ENCODE measurements at regions not wholly inside any gene's neighbourhood (a gene's known extent, or its start where the extent isn't known, plus 50 kb on each side); places are given as distances from the start of the nearest gene placed in this dataset.

DNA sequence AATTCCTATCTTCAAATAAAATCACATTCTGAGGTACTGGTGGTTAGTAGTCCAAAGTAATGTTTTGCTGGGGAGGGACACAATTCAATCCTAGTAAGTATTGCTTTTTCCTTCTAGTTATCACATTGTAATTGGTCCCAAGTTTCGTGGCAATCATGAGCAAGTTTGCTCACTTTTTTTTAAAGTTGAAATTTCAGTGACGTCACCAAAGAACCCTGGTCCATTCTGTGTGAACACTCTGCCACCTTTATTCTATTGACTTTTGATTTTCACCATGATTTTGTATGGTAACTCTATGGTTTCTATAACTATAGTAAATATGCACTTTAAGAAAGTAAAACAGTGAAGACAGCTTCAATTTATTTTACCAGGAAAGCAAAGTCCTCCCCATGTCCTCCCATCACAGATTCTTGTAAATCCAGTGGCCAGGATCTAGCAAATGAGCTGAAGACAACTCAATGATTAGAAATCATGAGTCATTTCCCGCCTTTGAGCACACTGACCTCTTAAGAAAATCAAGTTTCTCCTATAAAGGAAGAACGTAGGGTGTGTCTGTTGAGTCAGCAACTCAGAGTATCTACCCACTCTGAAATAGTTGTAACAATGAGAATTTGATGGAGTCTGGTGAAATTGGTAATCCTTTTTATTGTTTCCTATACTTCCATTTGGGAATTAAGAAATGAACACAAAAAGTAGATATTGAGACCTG, 1306.6 kb upstream of the PABPC4L start:
- TF ChIP-seq, protein P1, sequence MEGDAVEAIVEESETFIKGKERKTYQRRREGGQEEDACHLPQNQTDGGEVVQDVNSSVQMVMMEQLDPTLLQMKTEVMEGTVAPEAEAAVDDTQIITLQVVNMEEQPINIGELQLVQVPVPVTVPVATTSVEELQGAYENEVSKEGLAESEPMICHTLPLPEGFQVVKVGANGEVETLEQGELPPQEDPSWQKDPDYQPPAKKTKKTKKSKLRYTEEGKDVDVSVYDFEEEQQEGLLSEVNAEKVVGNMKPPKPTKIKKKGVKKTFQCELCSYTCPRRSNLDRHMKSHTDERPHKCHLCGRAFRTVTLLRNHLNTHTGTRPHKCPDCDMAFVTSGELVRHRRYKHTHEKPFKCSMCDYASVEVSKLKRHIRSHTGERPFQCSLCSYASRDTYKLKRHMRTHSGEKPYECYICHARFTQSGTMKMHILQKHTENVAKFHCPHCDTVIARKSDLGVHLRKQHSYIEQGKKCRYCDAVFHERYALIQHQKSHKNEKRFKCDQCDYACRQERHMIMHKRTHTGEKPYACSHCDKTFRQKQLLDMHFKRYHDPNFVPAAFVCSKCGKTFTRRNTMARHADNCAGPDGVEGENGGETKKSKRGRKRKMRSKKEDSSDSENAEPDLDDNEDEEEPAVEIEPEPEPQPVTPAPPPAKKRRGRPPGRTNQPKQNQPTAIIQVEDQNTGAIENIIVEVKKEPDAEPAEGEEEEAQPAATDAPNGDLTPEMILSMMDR (conservative IDR thresholded peaks at IDR 0.05), result no peak
- no peak for TF ChIP-seq EZH2 (IDR thresholded peaks at IDR 0.05; ENCODE audit: low read depth)
